ENCODE measurements at regions not wholly inside any gene's neighbourhood (a gene's known extent, or its start where the extent isn't known, plus 50 kb on each side); places are given as distances from the start of the nearest gene placed in this dataset.
"Not testable (repeated sequence)": the region's sequence is repeated elsewhere in the genome, so short reads cannot be mapped to it uniquely, and the experiment has no call there.

- no peak for DNase-seq (ENCODE audit: low read depth)
- H3K4me3 ChIP-seq (ENCODE audit: low read depth, low read length): no peak overlapping the region
These were observed 124.5 kb downstream of the TSEN15 start for GRCh38 chr1:184176058-184176457.

- no peak overlapping the region for H3K4me3 ChIP-seq (ENCODE audit: low read depth, low read length)
- no peak for DNase-seq (ENCODE audit: low read depth)
These were observed 129.5 kb downstream of the TSEN15 start for GRCh38 chr1:184181044-184181443.

- no peak overlapping the region for H3K4me3 ChIP-seq (ENCODE audit: low read depth, low read length)
- no peak for DNase-seq (ENCODE audit: low read depth)
These were observed 132.4 kb downstream of the TSEN15 start for GRCh38 chr1:184183919-184184318.

GRCh38 chr1:184184614-184185013, 133.1 kb downstream of the TSEN15 start:
- not testable (repeated sequence) for H3K4me3 ChIP-seq (ENCODE audit: low read depth, low read length); DNase-seq (ENCODE audit: low read depth)

GRCh38 chr1:184185347-184185746, 133.8 kb downstream of the TSEN15 start:
- no peak overlapping the region for H3K4me3 ChIP-seq (ENCODE audit: low read depth, low read length)
- DNase-seq (ENCODE audit: low read depth): no peak

GRCh38 chr1:184186167-184186566, 134.6 kb downstream of the TSEN15 start:
- no peak for DNase-seq (ENCODE audit: low read depth)
- H3K4me3 ChIP-seq (ENCODE audit: low read depth, low read length): no peak overlapping the region

- no peak for DNase-seq (ENCODE audit: low read depth)
These were observed 135.6 kb downstream of the TSEN15 start for GRCh38 chr1:184187097-184187496.

GRCh38 chr1:184188037-184188436, 136.5 kb downstream of the TSEN15 start:
- DNase-seq (ENCODE audit: low read depth): no peak
- no peak overlapping the region for H3K4me3 ChIP-seq (ENCODE audit: low read depth, low read length)

More at GRCh38 chr1:184187097-184187496, 135.6 kb downstream of the TSEN15 start:
- no peak overlapping the region for H3K4me3 ChIP-seq (ENCODE audit: low read depth, low read length)

GRCh38 chr1:184189361-184189760, 137.8 kb downstream of the TSEN15 start:
- no peak overlapping the region for H3K4me3 ChIP-seq (ENCODE audit: low read depth, low read length)
- DNase-seq (ENCODE audit: low read depth): no peak

GRCh38 chr1:184190616-184191015, 139.1 kb downstream of the TSEN15 start:
- no peak for DNase-seq (ENCODE audit: low read depth)
- H3K4me3 ChIP-seq (ENCODE audit: low read depth, low read length): no peak overlapping the region

GRCh38 chr1:184191181-184191621, 139.7 kb downstream of the TSEN15 start:
- no peak overlapping the region for H3K4me3 ChIP-seq (ENCODE audit: low read depth, low read length)
- peak; percentile 79 for DNase-seq (ENCODE audit: low read depth)

GRCh38 chr1:184192796-184193195, 141.3 kb downstream of the TSEN15 start:
- no peak overlapping the region for H3K4me3 ChIP-seq (ENCODE audit: low read depth, low read length)
- no peak for DNase-seq (ENCODE audit: low read depth)

GRCh38 chr1:184193451-184193850, 141.9 kb downstream of the TSEN15 start:
- no peak overlapping the region for H3K4me3 ChIP-seq (ENCODE audit: low read depth, low read length)
- no peak for DNase-seq (ENCODE audit: low read depth)

- H3K4me3 ChIP-seq (ENCODE audit: low read depth, low read length): no peak overlapping the region
- DNase-seq (ENCODE audit: low read depth): no peak
These were observed 142.7 kb downstream of the TSEN15 start for GRCh38 chr1:184194236-184194635.

- not testable (repeated sequence) for DNase-seq (ENCODE audit: low read depth); H3K4me3 ChIP-seq (ENCODE audit: low read depth, low read length)
These were observed 144.2 kb downstream of the TSEN15 start for GRCh38 chr1:184195722-184196121.

GRCh38 chr1:184197831-184198230, 146.3 kb downstream of the TSEN15 start:
- H3K4me3 ChIP-seq (ENCODE audit: low read depth, low read length): no peak overlapping the region
- DNase-seq (ENCODE audit: low read depth): no peak

- no peak for DNase-seq (ENCODE audit: low read depth)
- no peak overlapping the region for H3K4me3 ChIP-seq (ENCODE audit: low read depth, low read length)
These were observed 147.5 kb downstream of the TSEN15 start for GRCh38 chr1:184199036-184199435.

- no peak overlapping the region for H3K4me3 ChIP-seq (ENCODE audit: low read depth, low read length)
- no peak for DNase-seq (ENCODE audit: low read depth)
These were observed 148.0 kb downstream of the TSEN15 start for GRCh38 chr1:184199438-184200085.

GRCh38 chr1:184208622-184209021, 157.1 kb downstream of the TSEN15 start:
- no peak overlapping the region for H3K4me3 ChIP-seq (ENCODE audit: low read depth, low read length)
- no peak for DNase-seq (ENCODE audit: low read depth)

GRCh38 chr1:184210031-184210430, 158.5 kb downstream of the TSEN15 start:
- DNase-seq (ENCODE audit: low read depth): peak; percentile 83
- H3K4me3 ChIP-seq (ENCODE audit: low read depth, low read length): no peak overlapping the region

GRCh38 chr1:184210862-184211261, 159.3 kb downstream of the TSEN15 start:
- H3K4me3 ChIP-seq (ENCODE audit: low read depth, low read length): no peak overlapping the region
- DNase-seq (ENCODE audit: low read depth): no peak

Data from skeletal muscle cell (primary cell).